GM12878 (cell line): ENCODE measurements at regions not wholly inside any gene's neighbourhood (a gene's known extent, or its start where the extent isn't known, plus 50 kb on each side); places are given as distances from the start of the nearest gene placed in this dataset.

ENCODE experiments used
- ESRRA ChIP-seq: IDR thresholded peaks from 2 replicates; pipeline ENCODE4 v1.6.1; 2012; ENCODE audit warnings: mild to moderate bottlenecking, low read length, improper control_type of control experiment
- MXI1 ChIP-seq: fragments of 150-350 bp; IDR thresholded peaks from 2 replicates; pipeline ENCODE4 v1.6.1; 2011; ENCODE audit warnings: low read depth, mild to moderate bottlenecking, inconsistent platforms, low read length, improper control_type of control experiment
- POLR2A ChIP-seq: IDR thresholded peaks from 2 replicates; pipeline ENCODE4 v1.6.1; 2011; ENCODE audit warnings: low read depth, mild to moderate bottlenecking, low read length
- POLR2AphosphoS5 ChIP-seq: IDR thresholded peaks from 2 replicates; pipeline ENCODE4 v1.6.1; 2011; ENCODE audit warnings: mild to moderate bottlenecking, low read length, inconsistent platforms
- SIX5 ChIP-seq: IDR thresholded peaks from 2 replicates; pipeline ENCODE4 v1.6.1; 2011; ENCODE audit warnings: mild to moderate bottlenecking, low read depth, low read length, moderate library complexity; ENCODE audit not compliant: severe bottlenecking
- SPI1 ChIP-seq: IDR thresholded peaks from 2 replicates; pipeline ENCODE4 v1.6.1; 2011; ENCODE audit warnings: low read depth, mild to moderate bottlenecking, low read length, moderate library complexity, borderline replicate concordance; ENCODE audit not compliant: insufficient read depth
- STAT3 ChIP-seq: IDR thresholded peaks from 2 replicates; pipeline ENCODE4 v1.6.1; 2011; ENCODE audit warnings: low read depth, low read length, improper control_type of control experiment
- TF ChIP-seq, protein P1 (sequence below), 3 experiments: IDR thresholded peaks in 2 of 3; conservative IDR thresholded peaks in 1 of 3; 2 replicates each; pipeline ENCODE4 v1.5.1; 2011; ENCODE audit warnings: low read depth in 3 of 3, low read length in 3 of 3, mild to moderate bottlenecking in 3 of 3, control low read depth in 2 of 3, moderate library complexity in 2 of 3, inconsistent platforms in 1 of 3, mixed read lengths in 1 of 3; ENCODE audit not compliant: control insufficient read depth in 2 of 3, insufficient read depth in 1 of 3; ENCODE audit errors: extremely low read depth in 1 of 3

DNA sequence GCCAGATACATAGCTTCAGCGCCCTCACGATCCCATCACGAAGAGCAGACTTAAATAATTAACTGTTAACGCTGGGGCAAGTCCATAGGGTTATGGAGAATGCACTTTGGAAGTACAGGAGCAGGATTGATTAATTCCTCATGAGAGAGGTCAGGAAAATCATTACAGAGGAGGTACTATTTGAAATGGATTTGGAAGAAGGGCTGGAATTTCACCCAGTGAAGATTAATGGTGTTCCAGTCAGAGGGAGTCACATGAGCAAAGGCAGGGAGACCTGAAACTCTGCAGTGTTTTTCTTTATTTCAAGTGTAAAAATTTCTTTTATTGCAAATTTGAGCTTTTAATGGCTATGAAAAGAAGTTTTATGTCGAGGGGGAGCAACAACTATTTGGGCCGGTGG, 329.8 kb upstream of the GRM7 start:
- TF ChIP-seq MXI1 (no peak), STAT3 (no peak), SIX5 (no peak), POLR2A (no peak), POLR2AphosphoS5 (no peak), SPI1 (no peak), ESRRA (no peak)
- TF ChIP-seq, protein P1, sequence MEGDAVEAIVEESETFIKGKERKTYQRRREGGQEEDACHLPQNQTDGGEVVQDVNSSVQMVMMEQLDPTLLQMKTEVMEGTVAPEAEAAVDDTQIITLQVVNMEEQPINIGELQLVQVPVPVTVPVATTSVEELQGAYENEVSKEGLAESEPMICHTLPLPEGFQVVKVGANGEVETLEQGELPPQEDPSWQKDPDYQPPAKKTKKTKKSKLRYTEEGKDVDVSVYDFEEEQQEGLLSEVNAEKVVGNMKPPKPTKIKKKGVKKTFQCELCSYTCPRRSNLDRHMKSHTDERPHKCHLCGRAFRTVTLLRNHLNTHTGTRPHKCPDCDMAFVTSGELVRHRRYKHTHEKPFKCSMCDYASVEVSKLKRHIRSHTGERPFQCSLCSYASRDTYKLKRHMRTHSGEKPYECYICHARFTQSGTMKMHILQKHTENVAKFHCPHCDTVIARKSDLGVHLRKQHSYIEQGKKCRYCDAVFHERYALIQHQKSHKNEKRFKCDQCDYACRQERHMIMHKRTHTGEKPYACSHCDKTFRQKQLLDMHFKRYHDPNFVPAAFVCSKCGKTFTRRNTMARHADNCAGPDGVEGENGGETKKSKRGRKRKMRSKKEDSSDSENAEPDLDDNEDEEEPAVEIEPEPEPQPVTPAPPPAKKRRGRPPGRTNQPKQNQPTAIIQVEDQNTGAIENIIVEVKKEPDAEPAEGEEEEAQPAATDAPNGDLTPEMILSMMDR (IDR thresholded peaks at IDR 0.05 in 2 of 3, conservative IDR thresholded peaks at IDR 0.05 in 1 of 3; ENCODE audit: control insufficient read depth in 2 of 3, extremely low read depth in 1 of 3, insufficient read depth in 1 of 3, low read depth in 3 of 3, low read length in 3 of 3), result no peak
